Liver (tissue), 7 donors: ENCODE measurements at regions not wholly inside any gene's neighbourhood (a gene's known extent, or its start where the extent isn't known, plus 50 kb on each side); places are given as distances from the start of the nearest gene placed in this dataset.

Experiments used
- DNase-seq: peaks from one replicate; pipeline ENCODE4 v3.0.0-alpha.2; 2017; ENCODE audit warnings: low spot score
- H3K27ac ChIP-seq, 2 donors: one replicate each; pipeline ENCODE4 v1.7.0; 2013; ENCODE audit warnings: inconsistent platforms in 2 of 2, low read length in 2 of 2, control low read depth in 1 of 2, low read depth in 1 of 2, mild to moderate bottlenecking in 1 of 2
- H3K27me3 ChIP-seq, 4 donors: one replicate each; pipeline versions ENCODE4 v1.6.1 to v1.7.0; 2013; ENCODE audit warnings: low read length in 3 of 4, inconsistent platforms in 1 of 4, mild to moderate bottlenecking in 1 of 4, moderate library complexity in 1 of 4; ENCODE audit not compliant: control insufficient read depth in 4 of 4, insufficient read depth in 4 of 4
- H3K36me3 ChIP-seq, 4 donors: one replicate each; pipeline versions ENCODE4 v1.6.1 to v1.7.0; 2013; ENCODE audit warnings: low read length in 3 of 4, mild to moderate bottlenecking in 3 of 4, low read depth in 1 of 4, moderate library complexity in 1 of 4; ENCODE audit not compliant: control insufficient read depth in 4 of 4, insufficient read depth in 3 of 4
- H3K4me1 ChIP-seq, 4 donors: one replicate each; pipeline versions ENCODE4 v1.6.1 to v1.7.0; 2013; ENCODE audit warnings: low read length in 3 of 4, mild to moderate bottlenecking in 3 of 4, moderate library complexity in 1 of 4; ENCODE audit not compliant: control insufficient read depth in 4 of 4, insufficient read depth in 4 of 4
- H3K4me3 ChIP-seq, 3 donors: one replicate each; pipeline versions ENCODE4 v1.6.1 to v1.7.0; 2013; ENCODE audit warnings: low read length in 3 of 3, control low read depth in 1 of 3, low read depth in 1 of 3, mild to moderate bottlenecking in 1 of 3
- H3K9ac ChIP-seq, 2 donors: one replicate each; pipeline ENCODE4 v1.7.0; 2013; ENCODE audit warnings: low read length in 2 of 2, mild to moderate bottlenecking in 2 of 2, moderate library complexity in 2 of 2, control low read depth in 1 of 2, low read depth in 1 of 2
- H3K9me3 ChIP-seq, 4 donors: one replicate each; pipeline versions ENCODE4 v1.6.1 to v1.7.0; 2013; ENCODE audit warnings: low read length in 3 of 4; ENCODE audit not compliant: control insufficient read depth in 4 of 4
- ATF3 ChIP-seq: IDR thresholded peaks from 2 replicates; pipeline ENCODE4 v1.6.1; 2016; ENCODE audit warnings: antibody characterized with exemption
- EGR1 ChIP-seq, 2 donors: IDR thresholded peaks; 2 replicates each; pipeline ENCODE4 v1.6.1; 2016 to 2018; ENCODE audit warnings: antibody characterized with exemption in 2 of 2, low read depth in 2 of 2
- FOXA1 ChIP-seq: IDR thresholded peaks from 2 replicates; pipeline ENCODE4 v1.6.1; 2016; ENCODE audit warnings: antibody characterized with exemption
- FOXA2 ChIP-seq: IDR thresholded peaks from 2 replicates; pipeline ENCODE4 v1.6.1; 2016; ENCODE audit warnings: antibody characterized with exemption
- GABPA ChIP-seq, 2 donors: IDR thresholded peaks in 1 of 2; conservative IDR thresholded peaks in 1 of 2; 2 replicates each; pipeline ENCODE4 v1.6.1; 2016; ENCODE audit warnings: antibody characterized with exemption in 2 of 2, mild to moderate bottlenecking in 1 of 2, moderate library complexity in 1 of 2
- HNF4A ChIP-seq, 2 donors: conservative IDR thresholded peaks; 2 replicates each; pipeline ENCODE4 v1.6.1; 2016; ENCODE audit warnings: antibody characterized with exemption in 2 of 2, mild to moderate bottlenecking in 2 of 2
- HNF4G ChIP-seq: IDR thresholded peaks from 2 replicates; pipeline ENCODE4 v1.6.1; 2016; ENCODE audit warnings: antibody characterized with exemption
- JUND ChIP-seq, 2 donors: IDR thresholded peaks; 2 replicates each; pipeline ENCODE4 v1.6.1; 2016; ENCODE audit warnings: antibody characterized with exemption in 2 of 2
- MAX ChIP-seq: IDR thresholded peaks from 2 replicates; pipeline ENCODE4 v1.6.1; 2016; ENCODE audit warnings: antibody characterized with exemption
- NR2F2 ChIP-seq: IDR thresholded peaks from 2 replicates; pipeline ENCODE4 v1.6.1; 2016; ENCODE audit warnings: antibody characterized with exemption
- RAD21 ChIP-seq, 2 donors: IDR thresholded peaks; 2 replicates each; pipeline ENCODE4 v1.6.1; 2016; ENCODE audit warnings: antibody characterized with exemption in 2 of 2, mild to moderate bottlenecking in 2 of 2
- REST ChIP-seq: IDR thresholded peaks from 2 replicates; pipeline ENCODE4 v1.6.1; 2016; ENCODE audit warnings: antibody characterized with exemption, mild to moderate bottlenecking
- RXRA ChIP-seq, 2 donors: IDR thresholded peaks; 2 replicates each; pipeline ENCODE4 v1.6.1; 2017 to 2018; ENCODE audit warnings: antibody characterized with exemption in 2 of 2, mild to moderate bottlenecking in 1 of 2
- SP1 ChIP-seq: IDR thresholded peaks from 2 replicates; pipeline ENCODE4 v1.6.1; 2018; ENCODE audit warnings: antibody characterized with exemption, mild to moderate bottlenecking
- TAF1 ChIP-seq: conservative IDR thresholded peaks from 2 replicates; pipeline ENCODE4 v1.6.1; 2016; ENCODE audit warnings: antibody characterized with exemption, mild to moderate bottlenecking
- YY1 ChIP-seq: IDR thresholded peaks from 2 replicates; pipeline ENCODE4 v1.6.1; 2016; ENCODE audit warnings: antibody characterized with exemption, mild to moderate bottlenecking
- WGBS: extraction: QIAGEN DNeasy Blood & Tissue Kit; methylation state at CpG from one replicate; pipeline ENCODE4 v1.1.7; 2013; 5-methylcytosine and 5-hydroxymethylcytosine counted together
- TF ChIP-seq, protein P1 (sequence below): IDR thresholded peaks from 2 replicates; pipeline ENCODE4 v1.6.1; 2016; ENCODE audit warnings: antibody characterized with exemption
- donor health status: healthy.
- donor health status: healthy.
- donor health status: healthy.
- donor health status: healthy.

DNA sequence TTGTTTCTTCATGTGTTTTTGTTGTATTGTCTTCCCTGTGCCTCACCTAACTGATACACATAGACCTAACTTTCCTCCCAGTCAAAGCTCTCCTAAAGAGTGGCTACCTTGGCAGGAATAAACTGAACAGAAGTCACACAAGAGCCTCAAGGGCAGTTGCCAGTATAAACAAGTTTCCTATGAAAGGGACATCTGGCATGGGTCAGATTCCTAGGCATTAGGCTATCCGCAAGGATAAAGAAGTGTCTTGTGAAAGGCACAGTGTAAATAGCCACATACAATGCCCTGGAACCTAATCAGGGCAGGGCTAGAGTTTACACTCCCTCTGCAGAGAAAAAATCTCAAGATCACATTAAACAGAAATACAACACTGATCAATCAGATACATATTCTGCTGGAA lies 220.8 kb downstream of the SPANXN3 start:
- Histone ChIP-seq H3K27me3 (no peaks in the 10 kb centered on the region), H3K9ac (no peak overlapping the region), H3K36me3 (no peaks in the 10 kb centered on the region), H3K4me1 (no peaks in the 10 kb centered on the region), H3K9me3 (peaks cover 0 to 6% (median 0%) of the 10 kb centered on the region in 4 donors), H3K27ac (no peak overlapping the region), H3K4me3 (no peak overlapping the region)
- TF ChIP-seq HNF4A (conservative IDR thresholded peaks at IDR 0.05), result no peak
- TF ChIP-seq FOXA1, result no peak
- no peak for TF ChIP-seq HNF4G
- no peak for TF ChIP-seq RXRA (IDR thresholded peaks at IDR 0.05)
- WGBS, result 50% methylated on average over 1 of the region's 1 CpG
- DNase-seq, result no peak

- no peak overlapping the region for H3K4me3 ChIP-seq
- H3K4me1 ChIP-seq, result no peaks in the 10 kb centered on the region
- TF ChIP-seq FOXA1, result no peak
- TF ChIP-seq NR2F2, result no peak
- TF ChIP-seq GABPA (IDR thresholded peaks at IDR 0.05 in 1 of 2, conservative IDR thresholded peaks at IDR 0.05 in 1 of 2), result no peak
- no peak for TF ChIP-seq EGR1 (IDR thresholded peaks at IDR 0.05; ENCODE audit: low read depth in 2 of 2)
- TF ChIP-seq, protein P1, sequence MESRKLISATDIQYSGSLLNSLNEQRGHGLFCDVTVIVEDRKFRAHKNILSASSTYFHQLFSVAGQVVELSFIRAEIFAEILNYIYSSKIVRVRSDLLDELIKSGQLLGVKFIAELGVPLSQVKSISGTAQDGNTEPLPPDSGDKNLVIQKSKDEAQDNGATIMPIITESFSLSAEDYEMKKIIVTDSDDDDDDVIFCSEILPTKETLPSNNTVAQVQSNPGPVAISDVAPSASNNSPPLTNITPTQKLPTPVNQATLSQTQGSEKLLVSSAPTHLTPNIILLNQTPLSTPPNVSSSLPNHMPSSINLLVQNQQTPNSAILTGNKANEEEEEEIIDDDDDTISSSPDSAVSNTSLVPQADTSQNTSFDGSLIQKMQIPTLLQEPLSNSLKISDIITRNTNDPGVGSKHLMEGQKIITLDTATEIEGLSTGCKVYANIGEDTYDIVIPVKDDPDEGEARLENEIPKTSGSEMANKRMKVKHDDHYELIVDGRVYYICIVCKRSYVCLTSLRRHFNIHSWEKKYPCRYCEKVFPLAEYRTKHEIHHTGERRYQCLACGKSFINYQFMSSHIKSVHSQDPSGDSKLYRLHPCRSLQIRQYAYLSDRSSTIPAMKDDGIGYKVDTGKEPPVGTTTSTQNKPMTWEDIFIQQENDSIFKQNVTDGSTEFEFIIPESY, result no peak
- no peak for TF ChIP-seq MAX
- TF ChIP-seq FOXA2, result no peak
- TF ChIP-seq YY1, result no peak
- TF ChIP-seq JUND (IDR thresholded peaks at IDR 0.05), result no peak
- no peak for TF ChIP-seq RAD21 (IDR thresholded peaks at IDR 0.05)
- no peak for TF ChIP-seq HNF4A (conservative IDR thresholded peaks at IDR 0.05)
- TF ChIP-seq HNF4G, result no peak
- TF ChIP-seq RXRA (IDR thresholded peaks at IDR 0.05), result no peak
- TF ChIP-seq SP1, result no peak
- no peak for TF ChIP-seq ATF3
- TF ChIP-seq REST, result no peak
- no peak for TF ChIP-seq TAF1
- no peak overlapping the region for H3K9ac ChIP-seq
- H3K36me3 ChIP-seq, result no peaks in the 10 kb centered on the region
- no peaks in the 10 kb centered on the region for H3K27me3 ChIP-seq
- no peak for DNase-seq
- no peak overlapping the region for H3K27ac ChIP-seq
- WGBS, result 44% methylated on average over 2 of the region's 2 CpGs
- H3K9me3 ChIP-seq, result peaks cover 0 to 2% (median 0%) of the 10 kb centered on the region in 4 donors
These were observed 230.0 kb downstream of the SPANXN3 start for GRCh38 chrX:143287236-143287635.
